ENCODE measurements at regions not wholly inside any gene's neighbourhood (a gene's known extent, or its start where the extent isn't known, plus 50 kb on each side); places are given as distances from the start of the nearest gene placed in this dataset.

DNA sequence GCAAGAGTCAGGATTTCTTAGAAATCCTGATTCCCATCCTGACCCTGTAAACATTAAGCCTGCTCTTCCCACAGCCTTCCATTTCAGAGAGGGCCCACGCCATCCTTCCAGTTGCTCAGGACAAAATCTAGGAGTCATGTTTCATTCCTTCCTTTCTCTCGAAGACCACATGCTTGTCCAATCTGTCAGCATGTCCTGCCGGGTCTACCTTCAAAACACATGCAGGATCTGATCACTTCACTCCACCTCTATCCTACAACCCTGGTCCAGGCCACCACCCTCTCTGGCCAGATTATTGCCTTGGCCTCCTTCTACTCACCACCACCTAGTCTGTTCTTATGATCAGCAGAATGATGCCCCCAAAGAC is 79.8 kb downstream of the C5orf15 start:
- TF ChIP-seq POLR2A (IDR thresholded peaks at IDR 0.05), result no peak
- TF ChIP-seq, protein P1, sequence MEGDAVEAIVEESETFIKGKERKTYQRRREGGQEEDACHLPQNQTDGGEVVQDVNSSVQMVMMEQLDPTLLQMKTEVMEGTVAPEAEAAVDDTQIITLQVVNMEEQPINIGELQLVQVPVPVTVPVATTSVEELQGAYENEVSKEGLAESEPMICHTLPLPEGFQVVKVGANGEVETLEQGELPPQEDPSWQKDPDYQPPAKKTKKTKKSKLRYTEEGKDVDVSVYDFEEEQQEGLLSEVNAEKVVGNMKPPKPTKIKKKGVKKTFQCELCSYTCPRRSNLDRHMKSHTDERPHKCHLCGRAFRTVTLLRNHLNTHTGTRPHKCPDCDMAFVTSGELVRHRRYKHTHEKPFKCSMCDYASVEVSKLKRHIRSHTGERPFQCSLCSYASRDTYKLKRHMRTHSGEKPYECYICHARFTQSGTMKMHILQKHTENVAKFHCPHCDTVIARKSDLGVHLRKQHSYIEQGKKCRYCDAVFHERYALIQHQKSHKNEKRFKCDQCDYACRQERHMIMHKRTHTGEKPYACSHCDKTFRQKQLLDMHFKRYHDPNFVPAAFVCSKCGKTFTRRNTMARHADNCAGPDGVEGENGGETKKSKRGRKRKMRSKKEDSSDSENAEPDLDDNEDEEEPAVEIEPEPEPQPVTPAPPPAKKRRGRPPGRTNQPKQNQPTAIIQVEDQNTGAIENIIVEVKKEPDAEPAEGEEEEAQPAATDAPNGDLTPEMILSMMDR (IDR thresholded peaks at IDR 0.05), result no peak

All from adrenal gland (tissue), 5 donors.